GM12878 (cell line): ENCODE measurements at regions not wholly inside any gene's neighbourhood (a gene's known extent, or its start where the extent isn't known, plus 50 kb on each side); places are given as distances from the start of the nearest gene placed in this dataset.

Experiments used
- ATAC-seq: fragments of 200-7000 bp; cut with Tn5 transposase; 3 replicates; pipeline ENCODE4 v1.9.1; 2020; ENCODE audit warnings: mild to moderate bottlenecking, moderate library complexity
- BruUV-seq: library from RNA; stranded (reverse); fragments of 400-500 nt; replicated peaks from 2 replicates; lab custom pipeline; 2021; lab: Mats Ljungman, UMichigan
- CTCF ChIA-PET: fragments of 300-600 bp; sonication (Branson Sonifier 250); formaldehyde crosslinking; extraction: SDS; loops from one replicate; lab custom pipeline; 2021; ENCODE audit warnings: inconsistent platforms; lab: Yijun Ruan, JAX
- POLR2A ChIA-PET: fragments of 350-600 bp; formaldehyde crosslinking; extraction: SDS; loops from one replicate; lab custom pipeline; 2021; ENCODE audit warnings: inconsistent platforms; lab: Charles Lee
- RAD21 ChIA-PET: fragments of 300-600 bp; sonication (Branson Sonifier 250); formaldehyde crosslinking; loops from one replicate; lab custom pipeline; 2023; ENCODE audit warnings: antibody characterized with exemption; ENCODE audit not compliant: unreplicated experiment; lab: Charles Lee
- SMC1A ChIA-PET: fragments of 300-600 bp; sonication (Branson Sonifier 250); formaldehyde crosslinking; loops from one replicate; lab custom pipeline; 2023; ENCODE audit not compliant: unreplicated experiment, uncharacterized antibody; lab: Charles Lee
- DNase-seq: peaks from one replicate; pipeline ENCODE4 v3.0.0-alpha.2; 2011; ENCODE audit warnings: low read depth, low spot score
- FAIRE-seq: peaks from 3 replicates; lab custom pipeline; 2011; peaks lifted over from hg19 to GRCh38; lab: Jason Lieb, UNC
- H2AFZ ChIP-seq: 2 replicates; pipeline ENCODE4 v1.6.0; 2011; ENCODE audit warnings: low read depth, low read length, control low read depth; ENCODE audit not compliant: control insufficient read depth
- H3K27ac ChIP-seq: 2 replicates; pipeline ENCODE4 v1.5.1; 2011; ENCODE audit warnings: control low read depth; ENCODE audit not compliant: control insufficient read depth, insufficient read depth
- H3K27me3 ChIP-seq, 2 experiments: replicated peaks in 1 of 2; 2 replicates each; pipeline versions ENCODE4 v1.6.0 to v1.6.1; 2011; ENCODE audit warnings: low read length in 1 of 2; ENCODE audit not compliant: control insufficient read depth in 2 of 2, insufficient read depth in 2 of 2
- H3K36me3 ChIP-seq, 2 experiments: 2 replicates each; pipeline ENCODE4 v1.5.1; 2011; ENCODE audit warnings: low read length in 1 of 2; ENCODE audit not compliant: control insufficient read depth in 2 of 2, insufficient read depth in 2 of 2
- H3K4me1 ChIP-seq: 2 replicates; pipeline ENCODE4 v1.6.1; 2011; ENCODE audit warnings: mild to moderate bottlenecking, low read length, moderate library complexity, mixed read lengths; ENCODE audit not compliant: control insufficient read depth, insufficient read depth
- H3K4me2 ChIP-seq: 2 replicates; pipeline ENCODE4 v1.6.0; 2011; ENCODE audit warnings: control low read depth; ENCODE audit not compliant: control insufficient read depth, insufficient read depth
- H3K4me3 ChIP-seq: fragments of 200-600 bp; sonication (generic); 2 replicates; pipeline ENCODE4 v1.5.1; 2016
- H3K79me2 ChIP-seq: 2 replicates; pipeline ENCODE4 v1.6.0; 2011; ENCODE audit warnings: low read length; ENCODE audit not compliant: control insufficient read depth, insufficient read depth
- H3K9ac ChIP-seq: 2 replicates; pipeline ENCODE4 v1.8.0; 2011; ENCODE audit warnings: low read length, control low read depth, mixed read lengths; ENCODE audit not compliant: control insufficient read depth, insufficient read depth
- H3K9me3 ChIP-seq: replicated peaks from 3 replicates; pipeline ENCODE4 v1.5.1; 2011; ENCODE audit warnings: mild to moderate bottlenecking, low read length; ENCODE audit not compliant: control insufficient read depth, insufficient read depth
- H4K20me1 ChIP-seq: 2 replicates; pipeline ENCODE4 v1.6.0; 2011; ENCODE audit not compliant: control insufficient read depth, insufficient read depth
- ASH2L ChIP-seq: fragments of 300-600, 200-600 bp; sonication (generic); IDR thresholded peaks from 2 replicates; pipeline ENCODE4 v1.6.1; 2017; ENCODE audit warnings: low read depth, mild to moderate bottlenecking, borderline replicate concordance
- BHLHE40 ChIP-seq, 2 experiments: fragments of 450-650 bp in 1 of 2; IDR thresholded peaks; 2 replicates each; pipeline ENCODE4 v1.6.1; 2011 to 2017; ENCODE audit warnings: low read depth in 2 of 2, borderline replicate concordance in 1 of 2, improper control_type of control experiment in 1 of 2, low read length in 1 of 2, mild to moderate bottlenecking in 1 of 2
- CREB1 ChIP-seq: IDR thresholded peaks from 2 replicates; pipeline ENCODE4 v1.6.1; 2012; ENCODE audit warnings: low read depth, mild to moderate bottlenecking, inconsistent platforms
- DPF2 ChIP-seq: fragments of 450-650 bp; IDR thresholded peaks from 2 replicates; pipeline ENCODE4 v1.6.1; 2017; ENCODE audit warnings: mild to moderate bottlenecking
- ETV6 ChIP-seq, 2 experiments: fragments of 450-650 bp in 1 of 2; IDR thresholded peaks in 1 of 2; conservative IDR thresholded peaks in 1 of 2; 2 replicates each; pipeline ENCODE4 v1.6.1; 2014; ENCODE audit warnings: antibody characterized with exemption in 1 of 2, borderline replicate concordance in 1 of 2, low read depth in 1 of 2, mild to moderate bottlenecking in 1 of 2, moderate library complexity in 1 of 2
- JUNB ChIP-seq: IDR thresholded peaks from 2 replicates; pipeline ENCODE4 v1.6.1; 2016; ENCODE audit warnings: antibody characterized with exemption, mild to moderate bottlenecking
- JUND ChIP-seq: IDR thresholded peaks from 2 replicates; pipeline ENCODE4 v1.6.1; 2012; ENCODE audit warnings: low read depth, mild to moderate bottlenecking, low read length, improper control_type of control experiment, moderate library complexity
- KDM1A ChIP-seq: fragments of 200-600 bp; sonication (generic); IDR thresholded peaks from 2 replicates; pipeline ENCODE4 v1.6.1; 2016; ENCODE audit warnings: borderline replicate concordance
- MYB ChIP-seq: fragments of 150-350 bp; IDR thresholded peaks from 2 replicates; pipeline ENCODE4 v1.6.1; 2014; ENCODE audit warnings: mild to moderate bottlenecking, low read depth, low read length, borderline replicate concordance
- NBN ChIP-seq: fragments of 450-650 bp; IDR thresholded peaks from 2 replicates; pipeline ENCODE4 v1.6.1; 2016
- PAX5 ChIP-seq: IDR thresholded peaks from 2 replicates; pipeline ENCODE4 v1.6.1; 2011; ENCODE audit warnings: low read depth, low read length, borderline replicate concordance
- POLR2A ChIP-seq: IDR thresholded peaks from 2 replicates; pipeline ENCODE4 v1.6.1; 2011; ENCODE audit warnings: low read depth, mild to moderate bottlenecking, low read length
- RB1 ChIP-seq: fragments of 450-650 bp; formaldehyde crosslinking; IDR thresholded peaks from 2 replicates; pipeline ENCODE4 v1.6.1; 2017; ENCODE audit warnings: mild to moderate bottlenecking, borderline replicate concordance
- SIX5 ChIP-seq: IDR thresholded peaks from 2 replicates; pipeline ENCODE4 v1.6.1; 2011; ENCODE audit warnings: mild to moderate bottlenecking, low read depth, low read length, moderate library complexity; ENCODE audit not compliant: severe bottlenecking
- SMARCA5 ChIP-seq: fragments of 450-650 bp; IDR thresholded peaks from 2 replicates; pipeline ENCODE4 v1.6.1; 2017; ENCODE audit warnings: mild to moderate bottlenecking
- TAF1 ChIP-seq: IDR thresholded peaks from 2 replicates; pipeline ENCODE4 v1.6.1; 2011; ENCODE audit warnings: mild to moderate bottlenecking, low read depth, low read length, borderline replicate concordance
- WRNIP1 ChIP-seq: IDR thresholded peaks from 2 replicates; pipeline ENCODE4 v1.6.1; 2011; ENCODE audit warnings: low read depth, low read length, improper control_type of control experiment, borderline replicate concordance
- ZSCAN29 ChIP-seq: fragments of 450-650 bp; IDR thresholded peaks from 2 replicates; pipeline ENCODE4 v1.6.1; 2017; ENCODE audit warnings: mild to moderate bottlenecking, moderate library complexity
- WGBS: methylation state at CpG from one replicate; pipeline ENCODE4 v1.1.6; 2016; ENCODE audit warnings: low lambda C conversion rate; ENCODE audit not compliant: insufficient replicate concordance, insufficient coverage; ENCODE audit errors: missing lambda C conversion rate; 5-methylcytosine and 5-hydroxymethylcytosine counted together
- in situ Hi-C: fragments of 300-500 bp; cut with MboI; formaldehyde crosslinking; loops from 9 replicates; pipeline ENCODE4 v1.14.3; 2018; ENCODE audit warnings: mixed read lengths
- intact Hi-C: fragments of 100-400 bp; cut with micrococcal nuclease; formaldehyde crosslinking; loops from one replicate; pipeline ENCODE4 v1.14.2; 2022; ENCODE audit not compliant: unreplicated experiment
- TF ChIP-seq, protein P1 (sequence below): IDR thresholded peaks from 2 replicates; pipeline ENCODE4 v1.6.1; 2011; ENCODE audit warnings: borderline replicate concordance, low read depth, mild to moderate bottlenecking, moderate library complexity, mixed read lengths, low read length; ENCODE audit not compliant: insufficient read depth; ENCODE audit errors: extremely low read length
- TF ChIP-seq, protein P2 (sequence below): fragments of 450-650 bp; formaldehyde crosslinking; IDR thresholded peaks from 2 replicates; pipeline ENCODE4 v1.4.0; 2020; ENCODE audit warnings: mild to moderate bottlenecking, moderate library complexity

DNA sequence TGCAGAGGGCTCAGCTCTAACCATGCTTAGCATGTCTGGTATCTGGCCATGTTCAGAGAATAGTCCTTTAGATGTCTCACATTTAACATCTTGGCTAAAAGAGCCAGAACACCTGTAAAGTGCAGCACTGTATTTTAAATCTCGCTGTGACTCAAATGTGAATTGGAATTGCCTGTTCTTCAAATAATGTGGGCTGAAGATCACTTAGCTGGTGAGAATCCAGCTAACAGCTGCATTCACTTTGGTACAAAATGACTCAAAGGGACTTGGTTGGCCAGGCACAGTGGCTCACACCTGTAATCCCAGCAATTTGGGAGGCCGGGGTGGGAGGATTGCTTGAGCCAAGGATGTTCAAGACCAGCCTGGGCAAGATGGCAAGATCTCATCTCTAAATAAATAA lies 63.5 kb upstream of the PLAC8 start:
- H3K36me3 ChIP-seq: no peaks in the 10 kb centered on the region
- RAD21 ChIA-PET: interaction anchor here (0.5 to 3.6 kb wide), 8 partner anchors 23 to 166 kb away, joined by 3 to 61 read pairs (median 3); partner anchors contain the start of gene PLAC8
- POLR2A ChIA-PET: interaction anchor here (0.7 to 3.6 kb wide), 3 partner anchors 40 to 59 kb away, joined by 3 to 19 read pairs (median 4); no protein-coding TSS in a partner anchor
- intact Hi-C loops (loop anchor here (5.0 kb wide), 1 partner anchor 79 kb away; no protein-coding TSS in a partner anchor), in situ Hi-C loops (no loop called here)
- 5% methylated on average over 2 of the region's 2 CpGs for WGBS
- H3K79me2 ChIP-seq: no peaks in the 10 kb centered on the region; the same call in 1 of the 2 replicates
- peak overlapping the region; percentile 46; the same call in 1 of the 2 replicates for H3K4me2 ChIP-seq
- CTCF ChIA-PET: interaction anchor here (0.7 to 2.1 kb wide), 10 partner anchors 34 to 272 kb away, joined by 3 to 10 read pairs (median 4); partner anchors contain the start of gene PLAC8
- FAIRE-seq (peak; percentile 83), ATAC-seq (peak; percentile 34), DNase-seq (no peak)
- peaks cover 53% of the 10 kb centered on the region for H3K4me1 ChIP-seq
- SMC1A ChIA-PET: interaction anchor here (0.9 to 4.4 kb wide), 7 partner anchors 23 to 141 kb away, joined by 3 to 61 read pairs (median 16); partner anchors contain the start of gene PLAC8
- no peaks in the 10 kb centered on the region for H3K27me3 ChIP-seq
- H2AFZ ChIP-seq: no peak overlapping the region
- H3K4me3 ChIP-seq: no peak overlapping the region
- H3K9ac ChIP-seq: no peak overlapping the region
- no peaks in the 10 kb centered on the region; the same call in 2 of the 3 replicates for H3K9me3 ChIP-seq
- H4K20me1 ChIP-seq: no peaks in the 10 kb centered on the region
- H3K27ac ChIP-seq: peak overlapping the region; percentile 60
- no TSS peak for BruUV-seq
- TF ChIP-seq ASH2L: no peak
- no peak for TF ChIP-seq SMARCA5
- no peak for TF ChIP-seq BHLHE40 (IDR thresholded peaks at IDR 0.05; ENCODE audit: borderline replicate concordance in 1 of 2, low read depth in 2 of 2, low read length in 1 of 2)
- no peak for TF ChIP-seq WRNIP1
- no peak; a peak in 1 of 4 replicates for TF ChIP-seq ETV6 (conservative IDR thresholded peaks at IDR 0.05 in 1 of 2, IDR thresholded peaks at IDR 0.05 in 1 of 2; ENCODE audit: borderline replicate concordance in 1 of 2, low read depth in 1 of 2)
- TF ChIP-seq KDM1A: no peak
- TF ChIP-seq, protein P1, sequence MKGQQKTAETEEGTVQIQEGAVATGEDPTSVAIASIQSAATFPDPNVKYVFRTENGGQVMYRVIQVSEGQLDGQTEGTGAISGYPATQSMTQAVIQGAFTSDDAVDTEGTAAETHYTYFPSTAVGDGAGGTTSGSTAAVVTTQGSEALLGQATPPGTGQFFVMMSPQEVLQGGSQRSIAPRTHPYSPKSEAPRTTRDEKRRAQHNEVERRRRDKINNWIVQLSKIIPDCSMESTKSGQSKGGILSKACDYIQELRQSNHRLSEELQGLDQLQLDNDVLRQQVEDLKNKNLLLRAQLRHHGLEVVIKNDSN: no peak
- TF ChIP-seq RB1: no peak
- TF ChIP-seq ZSCAN29: no peak
- peak; percentile 59 for TF ChIP-seq DPF2
- peak; percentile 76; the same call in 1 of the 2 replicates for TF ChIP-seq PAX5
- TF ChIP-seq, protein P2, sequence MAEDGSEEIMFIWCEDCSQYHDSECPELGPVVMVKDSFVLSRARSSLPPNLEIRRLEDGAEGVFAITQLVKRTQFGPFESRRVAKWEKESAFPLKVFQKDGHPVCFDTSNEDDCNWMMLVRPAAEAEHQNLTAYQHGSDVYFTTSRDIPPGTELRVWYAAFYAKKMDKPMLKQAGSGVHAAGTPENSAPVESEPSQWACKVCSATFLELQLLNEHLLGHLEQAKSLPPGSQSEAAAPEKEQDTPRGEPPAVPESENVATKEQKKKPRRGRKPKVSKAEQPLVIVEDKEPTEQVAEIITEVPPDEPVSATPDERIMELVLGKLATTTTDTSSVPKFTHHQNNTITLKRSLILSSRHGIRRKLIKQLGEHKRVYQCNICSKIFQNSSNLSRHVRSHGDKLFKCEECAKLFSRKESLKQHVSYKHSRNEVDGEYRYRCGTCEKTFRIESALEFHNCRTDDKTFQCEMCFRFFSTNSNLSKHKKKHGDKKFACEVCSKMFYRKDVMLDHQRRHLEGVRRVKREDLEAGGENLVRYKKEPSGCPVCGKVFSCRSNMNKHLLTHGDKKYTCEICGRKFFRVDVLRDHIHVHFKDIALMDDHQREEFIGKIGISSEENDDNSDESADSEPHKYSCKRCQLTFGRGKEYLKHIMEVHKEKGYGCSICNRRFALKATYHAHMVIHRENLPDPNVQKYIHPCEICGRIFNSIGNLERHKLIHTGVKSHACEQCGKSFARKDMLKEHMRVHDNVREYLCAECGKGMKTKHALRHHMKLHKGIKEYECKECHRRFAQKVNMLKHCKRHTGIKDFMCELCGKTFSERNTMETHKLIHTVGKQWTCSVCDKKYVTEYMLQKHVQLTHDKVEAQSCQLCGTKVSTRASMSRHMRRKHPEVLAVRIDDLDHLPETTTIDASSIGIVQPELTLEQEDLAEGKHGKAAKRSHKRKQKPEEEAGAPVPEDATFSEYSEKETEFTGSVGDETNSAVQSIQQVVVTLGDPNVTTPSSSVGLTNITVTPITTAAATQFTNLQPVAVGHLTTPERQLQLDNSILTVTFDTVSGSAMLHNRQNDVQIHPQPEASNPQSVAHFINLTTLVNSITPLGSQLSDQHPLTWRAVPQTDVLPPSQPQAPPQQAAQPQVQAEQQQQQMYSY (CRISPR knock-in tag): no peak
- TF ChIP-seq CREB1: 0 out of 2 replicates have a peak, but pooled peaks have one; percentile 32
- TF ChIP-seq POLR2A: no peak
- no peak for TF ChIP-seq MYB
- no peak for TF ChIP-seq TAF1
- TF ChIP-seq SIX5: no peak
- no peak for TF ChIP-seq JUND
- no peak for TF ChIP-seq NBN
- TF ChIP-seq JUNB: peak; percentile 95
